ENCODE measurements at regions not wholly inside any gene's neighbourhood (a gene's known extent, or its start where the extent isn't known, plus 50 kb on each side); places are given as distances from the start of the nearest gene placed in this dataset.

GRCh38 chr10:42934351-42934811 lies 142.5 kb upstream of the RET start:
- TF ChIP-seq CTCF (conservative IDR thresholded peaks at IDR 0.05) (no peak), ZFX (IDR thresholded peaks at IDR 0.05) (no peak)
